Spinal cord (tissue), 9 donors: ENCODE measurements at regions not wholly inside any gene's neighbourhood (a gene's known extent, or its start where the extent isn't known, plus 50 kb on each side); places are given as distances from the start of the nearest gene placed in this dataset.

Experiments
- DNase-seq, 6 donors: peaks; one replicate each; pipeline versions ENCODE4 v3.0.0 to v3.0.0-alpha.2; 2013 to 2015; ENCODE audit warnings: low spot score in 6 of 6, low read depth in 4 of 6
- H3K27ac ChIP-seq: one replicate; pipeline ENCODE4 v1.5.1; 2013; ENCODE audit warnings: low read depth, low read length, control low read depth
- H3K27me3 ChIP-seq: one replicate; pipeline ENCODE4 v1.6.1; 2013; ENCODE audit warnings: low read length; ENCODE audit not compliant: control insufficient read depth, insufficient read depth
- H3K36me3 ChIP-seq: one replicate; pipeline ENCODE4 v1.6.1; 2013; ENCODE audit warnings: low read length; ENCODE audit not compliant: control insufficient read depth, insufficient read depth
- H3K4me1 ChIP-seq: one replicate; pipeline ENCODE4 v1.6.1; 2013; ENCODE audit warnings: low read length; ENCODE audit not compliant: control insufficient read depth, insufficient read depth
- H3K4me3 ChIP-seq: one replicate; pipeline ENCODE4 v1.5.1; 2013; ENCODE audit warnings: low read depth, low read length, control low read depth
- H3K9me3 ChIP-seq: one replicate; pipeline ENCODE4 v1.6.1; 2013; ENCODE audit warnings: low read length; ENCODE audit not compliant: control insufficient read depth, insufficient read depth
- WGBS: methylation state at CpG from one replicate; pipeline ENCODE4 v1.1.5; 2013; ENCODE audit warnings: missing lambda C conversion rate; ENCODE audit not compliant: insufficient coverage; 5-methylcytosine and 5-hydroxymethylcytosine counted together
- donor health status: healthy.

DNA sequence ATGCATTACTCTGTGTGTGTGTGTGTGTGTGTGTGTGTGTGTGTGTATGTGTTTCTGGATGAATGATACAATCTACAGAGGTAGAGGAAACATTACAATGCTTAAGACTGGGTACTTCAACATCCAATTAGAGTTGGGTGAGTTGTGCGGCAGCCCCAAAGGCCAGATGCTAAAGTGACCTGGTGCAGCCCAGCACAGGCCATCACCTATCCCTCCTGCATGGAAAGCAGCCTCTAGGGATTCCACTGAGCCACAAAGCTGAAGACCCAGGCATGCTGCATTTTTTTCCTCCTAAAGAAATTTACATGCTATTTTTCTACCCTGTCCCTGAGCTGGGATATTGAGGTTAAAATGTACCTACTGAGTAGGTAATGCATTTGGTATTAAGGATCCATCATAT, 79.1 kb upstream of the ETAA1 start:
- no peaks in the 10 kb centered on the region for H3K27me3 ChIP-seq
- no peak overlapping the region for H3K4me3 ChIP-seq
- H3K27ac ChIP-seq = no peak overlapping the region
- H3K4me1 ChIP-seq = no peaks in the 10 kb centered on the region
- 86% methylated on average over 1 of the region's 1 CpG for WGBS
- DNase-seq = no peak
- no peaks in the 10 kb centered on the region for H3K36me3 ChIP-seq
- H3K9me3 ChIP-seq = no peaks in the 10 kb centered on the region

DNA sequence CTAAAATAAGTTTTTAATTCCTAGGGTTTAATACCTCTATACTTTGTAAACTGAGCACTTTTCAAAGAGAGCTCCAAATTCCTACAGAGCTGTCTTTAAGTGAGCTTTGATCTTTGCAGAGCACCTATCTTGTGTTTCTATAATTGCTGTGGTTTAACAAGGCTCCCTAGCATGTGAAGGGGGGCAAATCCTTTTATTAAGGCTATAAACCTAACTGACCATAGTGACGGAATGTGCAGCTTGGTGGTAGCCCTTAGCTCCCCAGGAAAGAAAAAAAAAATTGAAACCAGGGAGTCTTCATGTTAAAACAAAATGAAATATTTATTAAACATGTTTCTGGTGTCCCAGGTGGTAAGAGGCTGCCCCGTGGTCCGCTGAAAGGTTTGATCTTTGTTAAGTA, 78.6 kb upstream of the ETAA1 start:
- Histone ChIP-seq H3K27me3 (no peaks in the 10 kb centered on the region), H3K36me3 (no peaks in the 10 kb centered on the region), H3K4me1 (no peaks in the 10 kb centered on the region), H3K4me3 (no peak overlapping the region), H3K27ac (no peak overlapping the region), H3K9me3 (no peaks in the 10 kb centered on the region)
- no peak for DNase-seq
- 58% methylated on average over 2 of the region's 3 CpGs for WGBS

DNA sequence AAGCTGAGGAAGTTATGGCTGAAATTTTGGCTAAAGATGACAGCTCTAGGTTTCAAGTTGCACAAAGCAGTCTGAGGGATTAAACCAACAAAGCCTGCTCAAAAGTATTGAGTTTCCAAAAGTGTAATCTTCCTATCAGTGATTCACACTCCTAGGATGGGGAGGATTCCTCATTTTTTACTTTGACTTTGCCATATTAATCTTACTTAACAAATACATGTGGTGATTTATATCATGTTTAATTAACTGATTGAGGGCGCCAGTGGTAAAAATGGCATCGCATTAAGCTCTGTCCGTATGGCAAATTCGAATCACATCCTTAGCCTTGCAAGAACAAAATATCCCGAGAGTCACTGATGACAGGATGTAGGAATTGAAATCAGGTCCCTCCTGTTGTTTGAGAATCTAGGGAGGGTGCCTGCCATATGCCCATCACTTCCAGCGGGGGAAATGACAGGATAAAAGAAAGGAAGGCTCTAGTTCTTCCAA, 78.1 kb upstream of the ETAA1 start:
- Histone ChIP-seq H3K4me1 (no peaks in the 10 kb centered on the region), H3K9me3 (no peaks in the 10 kb centered on the region), H3K36me3 (no peaks in the 10 kb centered on the region), H3K27me3 (no peaks in the 10 kb centered on the region), H3K27ac (no peak overlapping the region), H3K4me3 (no peak overlapping the region)
- peak in 2 of 6 donors; percentile 51 to 52 for DNase-seq
- 79% methylated on average over 2 of the region's 6 CpGs for WGBS

DNA sequence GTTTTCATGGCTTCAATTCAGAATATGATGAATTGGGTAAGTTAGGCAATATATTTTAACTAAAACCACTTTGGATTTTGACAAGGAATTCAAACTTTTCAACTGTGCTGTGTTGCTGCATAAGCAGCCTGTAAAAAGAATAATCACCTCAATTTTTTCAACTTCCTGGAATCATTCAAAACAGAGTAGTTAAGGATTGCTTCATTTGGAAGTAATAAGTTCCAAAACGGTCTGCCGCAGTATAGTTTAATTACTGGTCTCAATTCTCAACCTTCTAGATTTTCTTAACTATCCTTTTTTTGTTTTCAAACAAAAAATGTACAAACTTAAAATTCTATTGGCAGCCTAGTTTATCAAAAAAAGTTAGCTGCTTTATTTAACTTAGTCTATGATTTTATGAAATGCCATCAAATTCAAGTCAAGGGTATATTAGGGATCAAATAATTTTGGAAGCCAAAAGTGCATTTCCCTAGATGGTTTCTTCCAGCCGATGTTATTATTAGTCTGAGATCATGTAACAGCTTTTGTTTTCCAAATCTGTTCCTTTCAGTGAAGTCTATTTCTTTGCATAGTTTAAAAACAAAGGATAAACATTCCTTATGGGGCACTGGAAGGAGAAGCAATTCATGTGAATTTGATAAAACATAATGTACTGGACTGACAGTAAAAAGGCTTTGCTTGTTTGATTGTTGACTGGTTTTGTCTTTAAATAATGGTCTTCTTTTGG, 76.1 kb upstream of the ETAA1 start:
- Histone ChIP-seq H3K4me1 (no peaks in the 10 kb centered on the region), H3K4me3 (no peak overlapping the region), H3K9me3 (no peaks in the 10 kb centered on the region), H3K27me3 (no peaks in the 10 kb centered on the region), H3K27ac (no peak overlapping the region), H3K36me3 (no peaks in the 10 kb centered on the region)
- WGBS = no CpG with 5 or more reads among the region's 3 CpGs
- no peak for DNase-seq

DNA sequence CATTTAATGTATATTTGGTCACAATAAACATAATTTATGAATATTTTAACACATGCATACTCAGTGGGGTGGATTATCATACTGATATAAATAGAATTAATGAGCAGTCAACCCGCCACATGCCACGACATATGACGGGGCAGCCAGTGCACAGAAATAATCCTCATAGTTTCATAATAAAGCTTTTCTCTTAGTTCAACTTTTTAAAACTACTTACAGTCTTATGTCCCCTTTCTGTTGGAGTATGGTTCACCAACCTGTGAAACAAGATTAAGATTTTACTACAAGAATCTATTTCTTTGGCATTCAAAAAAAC, 75.6 kb upstream of the ETAA1 start:
- H3K4me3 ChIP-seq = no peak overlapping the region
- H3K27ac ChIP-seq = no peak overlapping the region
- WGBS = no CpG with 5 or more reads among the region's 3 CpGs
- no peaks in the 10 kb centered on the region for H3K27me3 ChIP-seq
- H3K36me3 ChIP-seq = no peaks in the 10 kb centered on the region
- no peaks in the 10 kb centered on the region for H3K4me1 ChIP-seq
- DNase-seq = no peak
- no peaks in the 10 kb centered on the region for H3K9me3 ChIP-seq

DNA sequence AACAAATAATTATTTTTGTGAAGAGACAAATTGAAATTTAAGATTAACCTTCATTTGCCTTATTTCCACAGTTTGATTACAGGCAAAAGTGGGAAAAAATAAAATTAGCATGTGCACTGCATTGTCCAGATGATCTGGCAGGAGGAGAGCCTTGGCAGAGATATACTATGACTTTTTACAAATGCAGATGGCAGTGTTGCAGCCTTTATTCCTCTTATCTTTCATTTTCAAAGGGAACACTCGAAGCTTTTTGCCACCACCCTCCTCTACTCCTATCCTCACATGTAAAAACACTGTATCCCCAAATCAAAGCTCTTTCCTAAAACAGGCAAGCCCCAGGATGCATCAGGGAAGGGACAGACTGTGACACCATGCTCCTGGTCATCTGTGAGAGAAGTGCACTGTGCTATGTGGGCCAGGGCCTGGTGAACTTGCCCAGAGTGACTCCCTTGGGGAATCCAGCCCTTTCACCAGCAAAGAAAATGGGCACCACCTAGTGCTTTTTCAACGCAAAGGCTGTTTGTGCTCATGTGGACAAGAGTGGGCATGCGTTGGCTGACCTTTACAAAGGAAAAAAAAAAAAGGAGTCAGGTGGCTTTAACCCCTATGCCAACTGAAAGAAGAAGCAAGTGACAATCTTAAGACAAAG, 74.7 kb upstream of the ETAA1 start:
- Histone ChIP-seq H3K36me3 (no peaks in the 10 kb centered on the region), H3K9me3 (no peaks in the 10 kb centered on the region), H3K27ac (no peak overlapping the region), H3K4me3 (no peak overlapping the region), H3K27me3 (no peaks in the 10 kb centered on the region), H3K4me1 (no peaks in the 10 kb centered on the region)
- WGBS = no CpG with 5 or more reads among the region's 3 CpGs
- DNase-seq = peak; percentile 27 to 91 (median 41)

DNA sequence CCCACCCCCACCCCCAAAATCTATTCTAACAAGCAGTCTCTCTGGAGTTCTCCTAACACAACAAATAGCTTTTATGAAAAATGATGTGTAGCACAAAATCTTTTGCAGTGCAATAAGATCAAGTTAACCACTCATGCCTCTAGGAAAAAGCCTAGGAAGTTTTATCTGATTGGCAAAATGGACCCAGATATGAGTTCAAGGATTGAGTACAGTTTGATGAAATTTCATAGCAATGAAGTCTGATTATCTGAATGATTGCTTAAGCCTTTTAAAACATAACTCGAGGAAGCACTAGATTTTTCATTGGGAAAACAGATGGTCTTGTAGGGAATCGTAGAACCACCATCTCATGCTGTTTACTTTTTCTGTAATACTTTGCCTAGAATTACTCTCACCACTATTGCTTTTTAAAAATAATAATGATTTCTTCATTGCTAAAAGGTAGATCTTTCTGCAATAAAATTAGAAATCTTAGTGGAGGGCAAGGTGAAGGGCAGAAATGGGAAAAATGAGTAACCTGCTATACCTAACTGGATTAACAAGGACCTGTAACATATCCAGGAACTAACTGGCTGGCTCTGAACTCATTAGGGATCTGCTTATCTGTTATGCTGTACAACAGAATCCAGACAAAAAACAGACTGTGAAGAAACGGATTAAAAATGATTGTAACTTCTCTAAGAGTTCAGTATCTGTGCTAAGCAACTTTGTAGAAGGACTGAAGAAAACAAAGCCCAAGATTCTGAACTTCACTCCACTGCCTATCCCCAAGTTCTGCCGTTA, 73.7 kb upstream of the ETAA1 start:
- Histone ChIP-seq H3K4me1 (no peaks in the 10 kb centered on the region), H3K4me3 (no peak overlapping the region), H3K27ac (no peak overlapping the region), H3K27me3 (no peaks in the 10 kb centered on the region), H3K36me3 (no peaks in the 10 kb centered on the region), H3K9me3 (no peaks in the 10 kb centered on the region)
- WGBS = no CpG with 5 or more reads among the region's 4 CpGs
- DNase-seq = no peak

DNA sequence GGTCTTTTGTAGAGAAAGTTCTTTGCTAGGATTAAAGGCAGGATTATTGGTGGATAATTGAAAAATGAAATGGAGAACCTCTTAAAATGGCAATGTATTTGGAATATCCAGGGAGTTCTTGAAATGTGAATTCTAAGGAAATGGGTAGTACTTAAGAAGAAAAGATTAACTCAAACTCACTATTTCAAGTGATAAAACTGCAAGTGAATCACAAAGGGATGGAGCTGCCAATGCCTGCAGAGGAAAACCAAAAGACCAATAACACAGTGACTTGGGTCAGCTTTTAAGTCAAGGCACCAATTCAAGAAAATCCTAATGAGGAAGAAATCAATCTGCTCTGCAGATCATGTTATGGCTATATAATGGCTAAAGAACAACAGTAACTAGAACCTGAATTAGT, 67.6 kb upstream of the ETAA1 start:
- DNase-seq = no peak
- Histone ChIP-seq H3K27ac (no peak overlapping the region), H3K4me1 (no peaks in the 10 kb centered on the region), H3K36me3 (no peaks in the 10 kb centered on the region), H3K9me3 (no peaks in the 10 kb centered on the region), H3K27me3 (no peaks in the 10 kb centered on the region), H3K4me3 (no peak overlapping the region)

DNA sequence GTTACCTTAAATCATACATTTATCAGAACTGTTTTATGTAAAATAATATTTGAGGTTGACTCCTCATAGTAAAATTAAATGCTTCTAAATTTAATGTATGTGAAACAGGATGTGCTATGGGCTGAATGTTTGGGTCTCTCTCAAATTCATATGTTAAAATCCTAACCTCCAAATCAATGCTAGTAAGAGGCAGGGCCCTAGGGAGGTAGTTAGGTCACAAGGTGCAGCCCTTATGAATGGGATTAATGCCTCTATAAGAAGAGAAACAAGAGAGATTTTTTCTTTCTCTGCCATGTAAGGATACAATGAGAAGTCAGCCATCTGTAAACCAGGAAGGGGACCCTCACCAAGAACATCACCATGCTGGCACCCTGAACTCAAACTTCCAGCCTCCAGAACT, 67.2 kb upstream of the ETAA1 start:
- Histone ChIP-seq H3K4me3 (no peak overlapping the region), H3K36me3 (no peaks in the 10 kb centered on the region), H3K9me3 (no peaks in the 10 kb centered on the region), H3K27ac (no peak overlapping the region), H3K4me1 (no peaks in the 10 kb centered on the region), H3K27me3 (no peaks in the 10 kb centered on the region)
- DNase-seq = no peak
